ENCODE measurements at regions not wholly inside any gene's neighbourhood (a gene's known extent, or its start where the extent isn't known, plus 50 kb on each side); places are given as distances from the start of the nearest gene placed in this dataset.

DNA sequence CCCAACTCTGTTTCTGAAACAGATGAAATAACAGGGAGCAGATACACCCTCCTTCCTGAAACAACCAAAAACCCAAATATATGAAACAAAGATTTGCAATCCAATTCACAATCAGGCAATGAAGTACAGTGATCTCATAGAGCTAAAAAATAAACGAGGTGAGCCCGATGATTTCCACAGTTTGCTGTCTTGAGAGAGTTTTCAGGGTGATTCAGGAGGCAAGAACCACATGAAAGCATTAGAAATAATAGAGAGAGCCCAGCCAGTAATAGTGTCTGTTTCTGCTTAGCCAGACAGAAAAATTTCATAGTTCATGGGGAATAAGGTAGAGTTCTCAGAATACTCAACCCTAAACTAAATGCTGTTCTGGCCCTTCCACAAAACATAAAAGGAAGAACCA is 296.2 kb downstream of the PDHA2 start:
- no peak for FAIRE-seq
- TF ChIP-seq, protein P1, sequence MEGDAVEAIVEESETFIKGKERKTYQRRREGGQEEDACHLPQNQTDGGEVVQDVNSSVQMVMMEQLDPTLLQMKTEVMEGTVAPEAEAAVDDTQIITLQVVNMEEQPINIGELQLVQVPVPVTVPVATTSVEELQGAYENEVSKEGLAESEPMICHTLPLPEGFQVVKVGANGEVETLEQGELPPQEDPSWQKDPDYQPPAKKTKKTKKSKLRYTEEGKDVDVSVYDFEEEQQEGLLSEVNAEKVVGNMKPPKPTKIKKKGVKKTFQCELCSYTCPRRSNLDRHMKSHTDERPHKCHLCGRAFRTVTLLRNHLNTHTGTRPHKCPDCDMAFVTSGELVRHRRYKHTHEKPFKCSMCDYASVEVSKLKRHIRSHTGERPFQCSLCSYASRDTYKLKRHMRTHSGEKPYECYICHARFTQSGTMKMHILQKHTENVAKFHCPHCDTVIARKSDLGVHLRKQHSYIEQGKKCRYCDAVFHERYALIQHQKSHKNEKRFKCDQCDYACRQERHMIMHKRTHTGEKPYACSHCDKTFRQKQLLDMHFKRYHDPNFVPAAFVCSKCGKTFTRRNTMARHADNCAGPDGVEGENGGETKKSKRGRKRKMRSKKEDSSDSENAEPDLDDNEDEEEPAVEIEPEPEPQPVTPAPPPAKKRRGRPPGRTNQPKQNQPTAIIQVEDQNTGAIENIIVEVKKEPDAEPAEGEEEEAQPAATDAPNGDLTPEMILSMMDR (optimal IDR thresholded peaks at IDR 0.05 in 1 of 3, IDR thresholded peaks at IDR 0.05 in 1 of 3, conservative IDR thresholded peaks at IDR 0.05 in 1 of 3; ENCODE audit: extremely low read depth in 1 of 3, insufficient read depth in 2 of 3, low read length in 3 of 3): no peak
- no peak for TF ChIP-seq EZH2 (IDR thresholded peaks at IDR 0.05; ENCODE audit: low read length)
- Histone ChIP-seq H3K9ac (ENCODE audit: control insufficient read depth, extremely low read depth, insufficient read depth, low read length) (no peak overlapping the region), H3K4me2 (ENCODE audit: control insufficient read depth, extremely low read depth, insufficient read depth, low read depth, low read length) (no peak overlapping the region), H3K4me1 (ENCODE audit: control insufficient read depth, extremely low read depth, insufficient read depth, low read length) (no peaks in the 10 kb centered on the region), H3K27ac (ENCODE audit: control insufficient read depth, insufficient read depth, low read length) (no peak overlapping the region), H3K79me2 (ENCODE audit: control insufficient read depth, insufficient read depth, low read length) (no peaks in the 10 kb centered on the region), H3K27me3 (ENCODE audit: control insufficient read depth, extremely low read depth, insufficient read depth, low read length) (no peaks in the 10 kb centered on the region), H3K36me3 (ENCODE audit: control insufficient read depth in 2 of 2, extremely low read depth in 1 of 2, insufficient read depth in 2 of 2, low read length in 2 of 2) (no peaks in the 10 kb centered on the region), H3K9me1 (ENCODE audit: control insufficient read depth, extremely low read depth, insufficient read depth, low read length) (no peaks in the 10 kb centered on the region), H4K20me1 (ENCODE audit: control insufficient read depth, extremely low read depth, insufficient read depth, low read length) (no peaks in the 10 kb centered on the region), H3K4me3 (ENCODE audit: control insufficient read depth in 2 of 3, extremely low read depth in 1 of 3, insufficient read depth in 2 of 3, low read depth in 1 of 3, low read length in 3 of 3) (no peak overlapping the region), H2AFZ (ENCODE audit: control insufficient read depth, low read length) (no peak overlapping the region), H3K9me3 (ENCODE audit: control insufficient read depth, low read depth, low read length) (no peaks in the 10 kb centered on the region)
- DNase-seq (ENCODE audit: low read depth, low spot score): no peak
- dilution Hi-C loops (cut with MboI; ENCODE audit: extremely low pct_ligation_motif_present, low sequenced_read_pairs): no loop called here

- no peak overlapping the region for H3K4me2 ChIP-seq (ENCODE audit: control insufficient read depth, extremely low read depth, insufficient read depth, low read depth, low read length)
- H3K4me3 ChIP-seq (ENCODE audit: control insufficient read depth in 2 of 3, extremely low read depth in 1 of 3, insufficient read depth in 2 of 3, low read depth in 1 of 3, low read length in 3 of 3): no peak overlapping the region
- H2AFZ ChIP-seq (ENCODE audit: control insufficient read depth, low read length): no peak overlapping the region
- DNase-seq (ENCODE audit: low read depth, low spot score): no peak
- H3K27ac ChIP-seq (ENCODE audit: control insufficient read depth, insufficient read depth, low read length): no peak overlapping the region
- TF ChIP-seq, protein P1 (optimal IDR thresholded peaks at IDR 0.05 in 1 of 3, IDR thresholded peaks at IDR 0.05 in 1 of 3, conservative IDR thresholded peaks at IDR 0.05 in 1 of 3; ENCODE audit: extremely low read depth in 1 of 3, insufficient read depth in 2 of 3, low read length in 3 of 3): no peak
- TF ChIP-seq EZH2 (IDR thresholded peaks at IDR 0.05; ENCODE audit: low read length): no peak
- dilution Hi-C loops (cut with MboI; ENCODE audit: extremely low pct_ligation_motif_present, low sequenced_read_pairs): no loop called here
- H3K79me2 ChIP-seq (ENCODE audit: control insufficient read depth, insufficient read depth, low read length): no peaks in the 10 kb centered on the region
- no peaks in the 10 kb centered on the region for H3K9me3 ChIP-seq (ENCODE audit: control insufficient read depth, low read depth, low read length)
- no peak for FAIRE-seq
- no peaks in the 10 kb centered on the region for H3K4me1 ChIP-seq (ENCODE audit: control insufficient read depth, extremely low read depth, insufficient read depth, low read length)
- H3K9ac ChIP-seq (ENCODE audit: control insufficient read depth, extremely low read depth, insufficient read depth, low read length): no peak overlapping the region
- H4K20me1 ChIP-seq (ENCODE audit: control insufficient read depth, extremely low read depth, insufficient read depth, low read length): no peaks in the 10 kb centered on the region
- H3K9me1 ChIP-seq (ENCODE audit: control insufficient read depth, extremely low read depth, insufficient read depth, low read length): no peaks in the 10 kb centered on the region
- H3K27me3 ChIP-seq (ENCODE audit: control insufficient read depth, extremely low read depth, insufficient read depth, low read length): no peaks in the 10 kb centered on the region
- H3K36me3 ChIP-seq (ENCODE audit: control insufficient read depth in 2 of 2, extremely low read depth in 1 of 2, insufficient read depth in 2 of 2, low read length in 2 of 2): no peaks in the 10 kb centered on the region
Observed at GRCh38 chr4:96139251-96139929, 299.5 kb downstream of the PDHA2 start.

Data from keratinocyte (primary cell).